ENCODE measurements at regions not wholly inside any gene's neighbourhood (a gene's known extent, or its start where the extent isn't known, plus 50 kb on each side); places are given as distances from the start of the nearest gene placed in this dataset.

DNA sequence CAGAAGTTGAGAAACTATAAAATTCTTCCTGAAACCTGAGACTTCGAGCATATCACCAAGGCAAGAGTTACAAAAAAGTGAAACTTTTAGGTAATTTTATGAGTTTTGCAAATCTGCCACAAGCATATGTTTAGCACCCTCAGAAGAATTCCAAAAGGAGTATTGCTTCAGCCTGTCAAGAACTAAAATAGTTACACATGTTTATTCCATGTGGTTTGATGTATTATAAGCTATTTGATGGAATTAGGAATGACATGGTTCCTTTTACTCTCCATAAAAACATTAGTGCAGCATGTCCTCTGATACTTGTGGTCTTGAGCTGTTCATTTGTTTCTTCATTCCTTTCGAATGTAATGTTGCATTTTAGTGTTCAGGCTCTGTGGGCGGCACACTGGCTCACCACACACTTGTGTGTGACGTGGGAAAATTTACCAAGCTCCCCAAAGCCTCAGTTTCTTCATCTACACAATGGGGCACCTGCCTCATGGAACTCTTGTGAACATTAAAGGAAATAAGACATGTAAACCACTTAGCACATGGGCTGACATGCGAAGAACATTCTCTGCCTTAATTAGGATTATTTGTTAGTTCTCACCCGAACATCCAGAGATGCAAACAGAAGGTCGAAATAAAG is 204.2 kb upstream of the FOXF1 start:
- DNase-seq = no peak

- DNase-seq = no peak
These were observed 203.4 kb upstream of the FOXF1 start for GRCh38 chr16:86306811-86307513.

DNA sequence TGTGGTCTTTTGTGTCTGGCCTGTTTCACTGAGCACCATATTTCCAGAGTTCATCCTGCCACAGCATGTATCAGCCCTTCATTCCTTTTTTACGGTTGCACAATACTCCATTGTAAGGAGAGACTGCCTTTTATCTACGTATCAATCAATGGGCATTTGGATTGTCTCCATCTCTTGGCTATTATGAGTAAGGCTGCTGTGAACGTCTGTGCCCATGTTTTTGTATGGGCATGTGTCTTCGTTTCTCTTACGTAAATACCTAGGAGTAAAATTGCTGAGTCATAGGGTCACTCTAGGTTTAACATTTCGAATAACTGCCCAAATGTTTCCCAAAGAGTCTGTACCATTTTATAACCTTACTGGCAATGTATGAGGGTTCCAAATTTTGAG is 202.8 kb upstream of the FOXF1 start:
- no peak for DNase-seq

GRCh38 chr16:86308514-86308913 is 201.8 kb upstream of the FOXF1 start:
- no peak for DNase-seq

GRCh38 chr16:86313631-86314030 is 196.7 kb upstream of the FOXF1 start:
- no peak for DNase-seq

- DNase-seq = no peak
These were observed 195.8 kb upstream of the FOXF1 start for GRCh38 chr16:86314402-86315025.

- no peak for DNase-seq
These were observed 193.1 kb upstream of the FOXF1 start for GRCh38 chr16:86316967-86317812.

- no peak for DNase-seq
These were observed 192.3 kb upstream of the FOXF1 start for GRCh38 chr16:86317813-86318650.

DNA sequence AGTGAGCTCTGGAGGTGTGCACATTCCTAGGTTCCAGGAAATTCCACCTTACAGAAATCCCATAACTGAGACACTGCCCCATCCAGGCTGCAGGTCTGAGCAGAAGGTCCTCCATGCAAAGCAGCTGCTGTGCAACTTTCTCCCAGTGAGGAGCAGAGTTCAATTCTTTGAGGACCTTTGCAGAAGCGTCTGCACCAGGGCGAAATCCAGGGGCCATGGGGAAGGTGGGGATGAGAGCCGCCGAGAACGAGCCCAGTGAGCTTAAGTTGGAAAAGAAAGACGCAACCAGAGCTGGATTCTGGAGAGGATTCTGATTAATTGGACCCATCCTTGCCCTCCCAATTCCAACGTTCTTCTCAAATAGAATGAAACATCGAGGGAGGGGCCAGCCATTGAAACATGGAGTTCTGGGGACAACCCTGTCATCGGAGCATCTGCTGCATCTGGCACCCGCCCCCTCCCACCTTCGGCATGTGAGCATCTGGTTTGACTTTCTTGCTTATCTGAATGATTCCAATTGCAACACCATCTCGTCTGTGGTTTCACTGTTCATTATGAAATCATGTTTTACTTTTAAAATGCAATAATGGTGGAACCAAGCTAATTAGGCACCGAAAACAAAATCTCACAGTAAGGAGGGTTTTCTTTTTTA is 190.6 kb upstream of the FOXF1 start:
- no peak for DNase-seq

DNA sequence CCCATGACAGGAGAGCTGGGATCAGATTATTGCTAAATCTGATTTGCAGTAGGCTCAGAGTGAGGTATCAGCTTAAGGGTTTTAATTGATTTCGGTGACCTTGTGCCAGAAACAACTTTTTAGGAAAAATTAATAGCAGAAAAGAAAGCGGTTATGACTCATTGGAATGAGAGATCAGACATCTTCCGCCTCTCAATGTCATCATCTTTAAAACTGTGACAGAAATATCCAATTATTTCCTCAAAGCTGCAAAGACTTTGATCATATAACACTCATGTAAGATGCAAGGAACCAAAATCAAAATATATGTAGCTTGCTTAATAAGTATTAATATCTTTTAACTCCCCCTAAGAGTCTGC is 190.1 kb upstream of the FOXF1 start:
- no peak for DNase-seq

- DNase-seq = no peak
These were observed 188.8 kb upstream of the FOXF1 start for GRCh38 chr16:86321491-86321890.

DNA sequence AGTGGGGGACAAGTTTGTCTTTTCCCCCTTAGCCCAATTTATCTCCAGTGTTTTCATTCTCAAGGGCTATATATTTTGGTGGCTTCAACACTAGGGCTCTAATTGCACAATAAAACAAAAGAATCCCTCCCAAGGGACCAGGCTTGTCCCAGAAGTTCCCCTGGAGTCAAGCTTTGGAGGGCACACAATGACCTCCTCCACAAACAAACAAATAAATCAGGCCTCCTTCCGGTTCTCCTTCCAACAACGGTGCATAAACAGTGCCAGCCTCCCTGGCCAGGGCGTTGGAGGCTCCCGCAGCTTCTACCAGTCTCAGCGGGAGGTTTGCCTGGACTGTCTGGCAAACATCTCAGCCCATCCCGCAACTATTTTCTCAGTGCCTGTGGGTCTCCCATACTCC is 188.0 kb upstream of the FOXF1 start:
- DNase-seq = no peak

GRCh38 chr16:86322806-86323205 is 187.5 kb upstream of the FOXF1 start:
- DNase-seq = no peak

DNA sequence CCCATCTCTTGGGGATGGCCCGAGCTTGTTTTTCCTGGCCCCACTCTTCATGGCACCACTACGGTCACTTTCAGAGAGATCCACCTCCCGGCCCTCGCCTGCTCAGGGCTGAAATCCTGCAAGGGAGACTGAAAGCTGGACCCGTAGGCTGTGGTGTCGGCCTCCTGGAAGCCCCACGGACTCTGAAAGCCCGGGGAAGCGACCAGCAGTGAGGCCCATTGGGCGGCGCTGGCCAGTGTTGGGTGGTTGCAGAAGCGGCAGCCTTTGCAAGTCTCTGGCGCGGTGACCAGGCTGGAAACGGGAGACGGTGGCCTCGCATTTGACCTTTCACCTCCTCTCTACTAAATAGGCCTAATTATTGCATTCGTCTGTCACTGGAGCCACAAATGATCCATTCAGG is 186.0 kb upstream of the FOXF1 start:
- no peak for DNase-seq

- no peak for DNase-seq
These were observed 185.0 kb upstream of the FOXF1 start for GRCh38 chr16:86325360-86325759.

DNA sequence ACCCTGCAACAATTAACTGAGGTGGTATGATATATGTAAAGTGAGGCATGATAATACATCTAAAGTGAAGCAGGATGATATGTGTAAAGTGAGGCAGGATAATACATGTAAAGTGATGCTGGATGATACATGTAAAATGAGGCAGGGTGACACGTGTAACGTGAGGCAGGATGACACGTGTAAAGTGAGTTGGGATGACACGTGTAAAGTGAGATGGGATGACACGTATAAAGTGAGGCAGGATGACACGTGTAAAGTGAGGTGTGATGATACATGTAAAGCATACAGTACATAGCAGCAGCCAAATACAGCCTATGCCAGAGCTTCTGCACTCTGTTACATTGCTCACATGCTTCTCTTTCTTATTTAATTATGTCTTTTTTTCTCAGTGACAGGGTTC is 184.4 kb upstream of the FOXF1 start:
- DNase-seq = no peak

DNA sequence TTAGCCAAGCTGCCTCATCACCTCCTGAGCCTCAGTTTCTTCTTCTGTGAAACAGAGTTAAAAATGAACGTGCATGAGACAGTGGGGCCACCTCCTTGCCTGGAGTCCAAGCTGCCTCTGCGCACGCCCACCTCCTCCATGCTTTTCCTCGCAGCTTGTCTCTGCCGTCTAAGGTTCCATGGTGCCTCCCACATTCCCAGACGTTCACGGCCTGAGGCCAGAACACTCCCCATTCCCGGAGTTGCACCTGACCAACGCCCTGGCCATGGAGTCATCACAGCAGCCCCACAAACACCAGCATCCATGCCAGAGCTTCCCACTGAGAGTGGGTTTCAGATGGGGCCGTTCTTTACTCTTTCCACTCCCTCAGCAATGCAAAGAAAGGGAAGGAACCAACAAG is 183.0 kb upstream of the FOXF1 start:
- no peak for DNase-seq

- DNase-seq = no peak
These were observed 179.4 kb upstream of the FOXF1 start for GRCh38 chr16:86330906-86331305.

DNA sequence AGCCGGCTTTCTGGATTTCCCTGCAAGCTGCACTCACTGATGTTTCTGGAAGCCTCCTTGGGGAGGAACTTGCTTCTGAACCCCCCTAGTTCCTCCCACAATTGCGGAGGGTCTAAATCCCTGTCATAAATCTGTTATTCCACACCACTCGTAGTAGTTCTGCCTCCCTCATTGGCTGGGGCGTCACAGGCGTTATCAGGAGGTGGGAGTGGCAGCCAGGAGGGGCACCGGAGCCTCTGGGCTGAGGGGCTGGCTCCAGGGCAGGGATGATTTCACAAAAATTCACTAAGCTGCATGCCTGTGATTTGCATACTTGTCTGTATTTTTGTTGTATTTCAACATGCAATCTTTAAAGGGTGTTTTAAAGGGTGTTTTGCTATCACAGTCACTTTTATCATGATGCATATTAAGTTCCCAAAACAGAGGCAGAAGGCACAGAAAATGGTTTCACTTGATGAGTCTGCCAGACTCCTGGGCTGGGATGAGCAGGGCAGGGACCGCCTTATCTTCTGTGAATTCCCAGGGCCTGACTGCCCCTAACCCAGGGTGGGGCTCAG is 176.2 kb upstream of the FOXF1 start:
- no peak for DNase-seq

DNA sequence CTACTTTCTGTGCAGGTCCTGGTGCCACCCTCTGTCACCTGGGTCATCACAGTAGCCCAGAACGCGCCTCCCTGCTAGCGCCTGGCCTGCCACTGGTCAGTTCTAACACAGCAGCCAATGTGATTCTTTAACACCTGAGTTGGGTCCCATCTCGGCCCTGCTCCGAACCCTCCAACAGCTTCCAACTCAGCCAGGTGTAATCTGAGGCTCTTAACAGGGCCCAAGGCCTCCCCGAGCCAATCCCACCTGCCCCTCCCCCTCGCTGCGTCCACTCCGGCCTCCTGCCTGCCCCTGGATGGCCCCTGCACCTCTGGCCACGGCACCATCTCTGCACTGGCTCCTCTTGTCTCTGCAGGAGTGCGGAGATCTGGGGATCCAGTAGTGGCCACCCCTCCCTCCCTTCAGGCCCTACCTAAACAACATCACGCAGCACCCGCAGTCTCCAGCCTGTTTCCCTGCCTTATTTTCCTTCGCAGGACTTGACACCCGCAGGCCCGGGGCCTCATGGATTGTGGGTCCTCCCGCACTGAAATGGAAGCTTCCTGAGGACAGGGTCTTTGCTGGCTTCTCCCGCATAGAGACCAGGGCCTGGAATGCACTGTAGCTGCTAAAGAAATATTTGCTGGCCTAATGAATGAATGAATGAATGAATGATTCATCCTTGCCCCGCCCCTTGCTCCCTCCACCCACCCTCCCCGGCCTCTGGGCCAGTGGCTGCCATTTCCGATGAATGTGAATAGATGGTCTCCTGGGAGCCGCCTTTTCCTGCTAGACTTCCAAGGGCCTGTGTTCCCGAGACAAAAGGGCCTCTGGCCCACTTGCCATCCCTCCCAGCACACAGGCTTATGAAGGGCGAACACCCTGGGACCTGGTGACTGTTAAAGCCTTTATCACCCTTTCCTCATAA is 174.8 kb upstream of the FOXF1 start:
- no peak for DNase-seq

- no peak for DNase-seq
These were observed 173.2 kb upstream of the FOXF1 start for GRCh38 chr16:86337138-86337537.
